MM.1S (cell line): ENCODE measurements at regions not wholly inside any gene's neighbourhood (a gene's known extent, or its start where the extent isn't known, plus 50 kb on each side); places are given as distances from the start of the nearest gene placed in this dataset.

Source experiments
- DNase-seq: peaks from one replicate; pipeline ENCODE4 v3.0.0-alpha.2; 2015
- H2AFZ ChIP-seq: fragments of 300-600 bp; sonication (generic); 2 replicates; pipeline ENCODE4 v1.6.0; 2016; ENCODE audit warnings: antibody characterized with exemption, low read length
- H3F3A ChIP-seq: fragments of 300-600 bp; sonication (generic); 2 replicates; pipeline ENCODE4 v1.6.1; 2016; ENCODE audit warnings: mild to moderate bottlenecking, antibody characterized with exemption, low read length, moderate library complexity, mixed read lengths; ENCODE audit not compliant: insufficient read depth
- H3K27ac ChIP-seq: fragments of 300-600 bp; sonication (generic); 2 replicates; pipeline ENCODE4 v1.5.1; 2016; ENCODE audit warnings: mild to moderate bottlenecking, low read length
- H3K27me3 ChIP-seq: fragments of 300-600 bp; sonication (generic); replicated peaks from 2 replicates; pipeline ENCODE4 v1.6.0; 2016; ENCODE audit warnings: low read length; ENCODE audit not compliant: insufficient read depth
- H3K36me3 ChIP-seq: fragments of 300-600 bp; sonication (generic); replicated peaks from 2 replicates; pipeline ENCODE4 v1.6.1; 2016; ENCODE audit warnings: mild to moderate bottlenecking, low read length, mixed read lengths; ENCODE audit not compliant: insufficient read depth
- H3K4me1 ChIP-seq: fragments of 300-600 bp; sonication (generic); 2 replicates; pipeline ENCODE4 v1.6.1; 2016; ENCODE audit warnings: low read length, mixed read lengths
- H3K4me2 ChIP-seq: fragments of 300-600 bp; sonication (generic); 2 replicates; pipeline ENCODE4 v1.6.0; 2016; ENCODE audit warnings: low read depth, low read length
- H3K4me3 ChIP-seq: fragments of 300-600 bp; sonication (generic); 2 replicates; pipeline ENCODE4 v1.5.1; 2016; ENCODE audit warnings: low read length, mixed read lengths
- H3K79me2 ChIP-seq: fragments of 300-600 bp; sonication (generic); 2 replicates; pipeline ENCODE4 v1.6.1; 2016; ENCODE audit warnings: mixed run types, low read length, mixed read lengths
- H3K9ac ChIP-seq: fragments of 300-600 bp; sonication (generic); 2 replicates; pipeline ENCODE4 v1.6.1; 2016; ENCODE audit warnings: low read length, mixed read lengths
- H3K9me2 ChIP-seq: fragments of 300-600 bp; sonication (generic); replicated peaks from 2 replicates; pipeline ENCODE4 v1.6.1; 2016; ENCODE audit warnings: mild to moderate bottlenecking, low read length, mixed read lengths; ENCODE audit not compliant: insufficient read depth
- H3K9me3 ChIP-seq: fragments of 300-600 bp; sonication (generic); replicated peaks from 2 replicates; pipeline ENCODE4 v1.6.1; 2016; ENCODE audit warnings: mild to moderate bottlenecking, low read length, mixed read lengths; ENCODE audit not compliant: insufficient read depth
- H4K20me1 ChIP-seq: fragments of 300-600 bp; sonication (generic); 2 replicates; pipeline ENCODE4 v1.6.1; 2016; ENCODE audit warnings: mild to moderate bottlenecking, low read length, moderate library complexity, mixed read lengths; ENCODE audit not compliant: insufficient read depth
- CTCF ChIP-seq: fragments of 300-600 bp; sonication (generic); IDR thresholded peaks from 2 replicates; pipeline ENCODE4 v1.5.1; 2016; ENCODE audit warnings: antibody characterized with exemption, low read length, mixed read lengths
- EZH2 ChIP-seq: fragments of 300-600 bp; sonication (generic); optimal IDR thresholded peaks from 2 replicates; pipeline ENCODE3; 2017; ENCODE audit warnings: low read depth, mild to moderate bottlenecking, antibody characterized with exemption, low read length, mixed read lengths
- EZH2phosphoT487 ChIP-seq: fragments of 300-600 bp; sonication (generic); IDR thresholded peaks from 2 replicates; pipeline ENCODE4 v1.6.1; 2018; ENCODE audit warnings: antibody characterized with exemption, low read length

- H3K4me2 ChIP-seq, result no peak overlapping the region
- no peaks in the 10 kb centered on the region for H3K36me3 ChIP-seq
- H3F3A ChIP-seq, result no peaks in the 10 kb centered on the region
- TF ChIP-seq EZH2 (no peak), EZH2phosphoT487 (no peak), CTCF (no peak)
- no peaks in the 10 kb centered on the region for H3K27me3 ChIP-seq
- no peaks in the 10 kb centered on the region for H3K4me1 ChIP-seq
- H3K9me2 ChIP-seq, result no peaks in the 10 kb centered on the region
- H2AFZ ChIP-seq, result no peak overlapping the region
- H3K27ac ChIP-seq, result no peak overlapping the region
- H3K4me3 ChIP-seq, result no peak overlapping the region
- DNase-seq, result no peak
- no peaks in the 10 kb centered on the region for H4K20me1 ChIP-seq
- H3K9ac ChIP-seq, result no peak overlapping the region
- no peaks in the 10 kb centered on the region for H3K9me3 ChIP-seq
- H3K79me2 ChIP-seq, result no peaks in the 10 kb centered on the region
Observed at GRCh38 chr11:92512204-92512569, 287.6 kb downstream of the FAT3 start.

DNA sequence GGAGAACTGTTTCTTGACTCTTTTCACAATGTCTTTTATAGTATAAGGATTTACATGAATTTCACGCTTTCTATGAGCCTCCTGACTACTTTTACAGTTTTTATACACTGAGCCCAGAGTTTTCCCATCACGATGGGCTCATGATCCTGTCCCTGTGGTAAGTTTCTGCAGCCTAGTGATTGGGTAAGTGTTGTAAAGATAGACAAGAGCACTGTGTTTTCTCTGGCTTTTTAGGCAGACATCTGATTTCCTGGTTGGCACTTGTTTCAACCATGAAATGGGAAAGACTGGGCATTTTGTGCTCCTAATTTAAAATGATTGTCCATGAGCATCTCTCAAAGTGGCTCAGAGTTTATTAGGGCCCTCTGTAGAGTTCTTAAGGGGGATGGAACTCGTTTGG lies 299.0 kb downstream of the FAT3 start:
- no peaks in the 10 kb centered on the region for H3K4me1 ChIP-seq
- no peaks in the 10 kb centered on the region for H3K36me3 ChIP-seq
- no peak for DNase-seq
- no peaks in the 10 kb centered on the region for H3K27me3 ChIP-seq
- H3K79me2 ChIP-seq, result no peaks in the 10 kb centered on the region
- no peak overlapping the region for H2AFZ ChIP-seq
- no peak overlapping the region for H3K4me3 ChIP-seq
- no peak overlapping the region for H3K9ac ChIP-seq
- no peak overlapping the region for H3K4me2 ChIP-seq
- no peak for TF ChIP-seq CTCF
- no peak for TF ChIP-seq EZH2
- TF ChIP-seq EZH2phosphoT487, result no peak
- H3K27ac ChIP-seq, result no peak overlapping the region
- no peaks in the 10 kb centered on the region for H3F3A ChIP-seq
- H3K9me3 ChIP-seq, result no peaks in the 10 kb centered on the region
- H3K9me2 ChIP-seq, result no peaks in the 10 kb centered on the region
- no peaks in the 10 kb centered on the region for H4K20me1 ChIP-seq

- Histone ChIP-seq H3K9ac (no peak overlapping the region), H3K79me2 (no peaks in the 10 kb centered on the region), H3K9me2 (no peaks in the 10 kb centered on the region), H4K20me1 (no peaks in the 10 kb centered on the region), H3F3A (no peaks in the 10 kb centered on the region), H3K4me3 (no peak overlapping the region), H3K4me1 (no peaks in the 10 kb centered on the region), H3K36me3 (no peaks in the 10 kb centered on the region), H3K27me3 (no peaks in the 10 kb centered on the region), H3K9me3 (no peaks in the 10 kb centered on the region), H3K27ac (no peak overlapping the region), H3K4me2 (no peak overlapping the region), H2AFZ (no peak overlapping the region)
- DNase-seq, result no peak
- TF ChIP-seq CTCF, result no peak
- no peak for TF ChIP-seq EZH2
- TF ChIP-seq EZH2phosphoT487, result no peak
Observed at GRCh38 chr11:92524542-92524941, 299.9 kb downstream of the FAT3 start.
